HG03469 (cell line): ENCODE measurements at regions not wholly inside any gene's neighbourhood (a gene's known extent, or its start where the extent isn't known, plus 50 kb on each side); places are given as distances from the start of the nearest gene placed in this dataset.
A peak's percentile ranks its signal among the peaks of the same experiment; 100 is the strongest.

Experiments
- ATAC-seq: cut with Tn5 transposase; IDR thresholded peaks from one replicate; pipeline ENCODE4 v1.9.1; 2021; ENCODE audit warnings: mild to moderate bottlenecking, moderate library complexity, moderate number of reproducible peaks; ENCODE audit not compliant: unreplicated experiment

DNA sequence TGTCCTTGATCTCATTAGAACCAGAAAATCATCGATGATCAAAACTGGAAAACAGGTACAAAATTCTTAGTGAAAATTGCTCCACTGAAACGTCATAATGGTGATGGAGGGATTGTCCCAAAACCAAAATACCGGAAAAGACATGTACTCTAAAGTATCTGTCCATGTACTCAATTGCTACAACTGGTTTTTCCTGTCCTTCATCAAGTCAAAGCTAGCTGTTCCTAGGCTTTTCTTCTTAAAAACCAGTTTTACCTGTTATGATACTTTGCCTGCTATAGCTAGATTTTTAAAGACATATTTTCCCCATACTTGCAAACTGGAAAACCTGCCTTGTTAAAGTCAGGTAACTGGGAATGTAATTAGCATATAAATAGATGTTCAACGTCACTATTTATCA is 50.5 kb upstream of the LRRC1 start:
- no peak for ATAC-seq

DNA sequence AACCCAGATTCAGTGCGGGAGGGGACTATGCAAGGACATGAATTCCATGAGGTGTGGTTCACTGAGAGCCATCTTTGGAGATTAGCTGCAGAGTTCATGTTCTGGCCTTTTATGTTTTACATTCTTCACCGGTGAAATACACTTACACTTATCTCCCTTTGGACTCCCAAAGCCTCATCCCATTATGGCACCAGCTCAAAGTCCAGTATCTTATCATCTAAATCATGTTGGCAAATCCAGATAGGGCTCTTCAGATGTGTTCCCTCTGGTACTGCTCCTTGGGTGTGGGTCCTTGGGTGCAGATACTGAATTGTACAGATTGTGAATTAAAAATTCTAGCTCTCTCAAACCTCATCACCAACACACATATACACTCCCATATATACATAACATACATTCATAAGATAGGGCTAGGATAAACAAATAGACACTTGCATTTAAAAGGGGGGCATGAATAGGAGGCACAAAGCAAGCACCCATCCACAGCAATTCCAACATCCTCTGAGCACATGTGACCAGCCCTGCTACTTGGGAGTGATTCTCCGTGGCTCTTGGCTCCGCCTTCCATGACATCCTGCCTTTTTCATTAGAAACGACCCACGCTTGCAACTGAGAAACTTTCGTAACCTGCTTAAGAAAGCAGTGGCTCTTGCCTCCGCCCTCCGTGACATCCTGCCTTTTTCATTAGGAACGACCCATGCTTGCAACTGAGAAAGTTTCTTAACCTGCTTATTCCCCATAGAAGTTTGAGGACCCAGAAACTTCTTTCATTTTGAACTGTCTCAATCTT is 53.6 kb upstream of the LRRC1 start:
- no peak for ATAC-seq

GRCh38 chr6:53737746-53738145 is 57.1 kb upstream of the LRRC1 start:
- ATAC-seq, result no peak

DNA sequence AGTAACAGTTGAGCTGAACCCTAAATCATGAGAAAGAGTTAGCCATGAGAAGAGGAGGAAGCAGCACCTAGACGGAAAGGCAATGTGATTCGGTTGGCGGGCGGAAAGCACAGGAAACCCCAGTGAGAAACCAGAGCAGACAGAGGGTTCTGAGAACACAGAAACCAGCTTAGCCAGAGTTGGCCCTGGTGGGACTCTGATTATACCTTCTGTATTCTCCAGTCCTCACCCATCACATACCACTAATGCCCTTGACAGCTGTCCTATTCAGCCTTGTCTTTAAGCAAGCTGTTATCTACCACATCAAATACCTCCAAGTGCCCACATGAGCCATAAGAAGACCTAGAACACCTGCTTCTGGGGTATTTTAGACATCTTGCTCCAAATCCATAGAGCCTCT is 58.9 kb upstream of the LRRC1 start:
- ATAC-seq, result no peak

- ATAC-seq, result no peak
Observed at GRCh38 chr6:53734473-53735299, 60.1 kb upstream of the LRRC1 start.

DNA sequence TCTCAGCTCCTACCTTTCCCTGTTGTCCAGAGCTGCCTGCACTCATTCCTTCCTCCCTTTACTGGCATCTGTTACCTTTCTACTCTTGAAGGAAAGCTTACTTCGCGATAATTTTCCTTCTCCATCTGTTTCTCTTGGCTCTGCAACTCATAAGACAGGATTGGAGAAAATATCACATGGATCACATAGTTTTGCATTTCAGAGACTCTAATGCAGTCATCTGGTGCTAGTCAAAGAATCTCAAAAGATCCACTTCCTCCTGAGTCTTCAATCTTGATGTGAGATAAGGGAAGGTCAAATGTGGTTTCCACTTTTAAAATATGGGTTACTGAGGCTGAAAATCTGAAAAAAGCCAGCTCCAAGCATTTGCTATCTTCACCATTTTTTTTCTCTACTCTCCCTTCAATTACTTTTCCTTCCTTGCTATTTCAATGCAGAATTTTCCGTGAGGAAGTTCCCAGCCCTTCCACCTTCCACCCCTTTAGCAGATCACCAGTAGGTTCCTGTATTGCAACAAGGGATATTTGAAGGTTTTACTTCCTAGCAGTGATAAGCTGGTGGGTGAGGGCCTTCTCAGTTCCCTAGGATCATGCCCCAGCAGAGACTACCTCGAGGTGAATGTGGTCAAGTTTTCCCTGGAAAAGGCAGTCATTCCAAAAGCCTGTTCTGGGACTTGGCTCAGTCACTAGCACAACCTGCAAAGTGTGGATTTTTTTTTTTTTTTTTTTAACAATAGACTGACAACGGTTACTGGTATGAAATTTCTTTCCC is 62.8 kb upstream of the LRRC1 start:
- ATAC-seq, result no peak

DNA sequence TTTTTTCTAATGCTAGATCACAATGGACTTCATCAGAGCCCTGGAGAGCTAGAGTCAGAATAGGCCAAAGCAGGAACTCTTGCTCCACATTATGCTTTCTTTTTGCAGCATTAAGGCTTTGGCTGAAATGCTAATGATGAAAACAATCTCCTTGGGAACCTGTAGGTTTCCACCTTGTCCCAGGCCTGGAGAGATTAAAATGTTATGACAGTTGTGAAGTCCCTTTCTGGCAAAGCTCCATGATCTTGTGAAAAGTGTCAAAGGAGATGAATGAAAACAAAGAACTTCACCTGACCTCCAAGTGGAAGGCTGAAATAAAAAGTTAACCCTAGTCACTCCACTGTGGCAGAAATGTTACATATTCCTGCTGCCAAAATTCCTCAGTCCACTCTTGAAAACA is 64.0 kb upstream of the LRRC1 start:
- ATAC-seq, result no peak

DNA sequence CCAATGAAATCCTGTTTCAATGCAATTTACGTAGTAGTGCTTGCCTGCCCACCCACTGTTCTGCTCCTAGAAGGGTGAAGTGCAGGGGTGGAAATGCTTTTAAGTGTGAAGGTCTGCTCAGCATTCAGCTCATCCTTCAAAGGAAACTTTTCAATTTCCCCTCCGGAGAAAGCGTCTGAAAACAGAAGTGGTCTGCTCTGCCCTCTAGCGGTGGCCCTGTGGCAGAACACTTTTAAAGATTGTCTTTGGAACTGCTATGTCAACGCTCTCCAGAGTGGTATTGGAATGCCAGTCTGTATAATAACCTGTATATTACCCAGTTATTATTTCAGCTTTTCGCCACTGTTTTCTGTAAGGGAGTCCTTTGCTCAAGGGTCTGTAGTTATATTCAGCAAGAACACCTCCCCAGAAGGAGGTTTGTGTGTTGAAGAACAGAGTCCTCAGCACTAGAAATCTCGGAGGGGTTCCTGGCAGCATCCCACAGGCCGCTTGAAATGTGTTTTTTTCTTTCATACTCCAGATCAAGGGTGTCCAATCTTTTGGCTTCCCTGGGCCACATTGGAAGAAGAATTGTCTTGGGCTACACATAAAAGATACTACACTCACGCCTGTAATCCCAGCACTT is 63.1 kb upstream of the KLHL31 start:
- ATAC-seq, result peak; percentile 55

GRCh38 chr6:53727748-53728147 is 62.2 kb upstream of the KLHL31 start:
- ATAC-seq, result no peak

DNA sequence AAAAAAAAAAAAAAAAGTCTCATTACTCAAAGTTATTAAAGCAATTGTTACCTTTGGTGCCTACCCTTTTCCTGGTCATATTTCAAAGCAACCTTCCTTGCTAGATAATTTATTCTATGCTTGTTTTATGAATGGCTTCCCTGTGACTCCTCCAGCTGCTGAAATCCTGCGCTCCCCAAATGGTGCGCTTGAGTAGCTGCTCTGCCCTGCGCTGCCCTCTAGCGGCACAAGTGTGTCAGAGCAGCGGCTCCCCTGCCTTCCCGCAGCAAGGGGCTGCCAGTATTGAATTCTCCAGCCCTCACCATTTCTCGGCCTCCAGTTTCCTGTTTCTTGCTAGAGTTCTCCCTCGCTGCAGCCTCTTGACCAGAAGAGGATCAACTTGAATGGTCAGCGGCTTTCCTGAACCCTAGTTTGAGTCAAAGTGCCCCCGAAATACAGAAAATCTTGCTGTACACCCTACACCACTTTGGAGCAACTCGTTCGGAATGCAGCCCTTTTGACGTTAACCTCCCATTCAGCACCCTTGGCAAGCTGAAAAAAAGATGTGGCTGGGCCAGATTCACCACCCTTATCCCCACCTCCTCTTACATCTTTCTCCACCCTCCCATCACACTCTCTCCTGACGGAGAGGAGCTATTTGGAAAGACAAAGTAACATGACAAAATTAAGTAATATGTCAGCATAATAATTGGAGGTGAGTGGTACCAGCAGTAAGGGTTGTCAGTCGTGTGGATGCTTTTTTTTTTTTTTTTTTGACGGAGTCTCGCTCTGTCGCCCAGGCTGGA is 60.4 kb upstream of the KLHL31 start:
- ATAC-seq, result peak; percentile 77

DNA sequence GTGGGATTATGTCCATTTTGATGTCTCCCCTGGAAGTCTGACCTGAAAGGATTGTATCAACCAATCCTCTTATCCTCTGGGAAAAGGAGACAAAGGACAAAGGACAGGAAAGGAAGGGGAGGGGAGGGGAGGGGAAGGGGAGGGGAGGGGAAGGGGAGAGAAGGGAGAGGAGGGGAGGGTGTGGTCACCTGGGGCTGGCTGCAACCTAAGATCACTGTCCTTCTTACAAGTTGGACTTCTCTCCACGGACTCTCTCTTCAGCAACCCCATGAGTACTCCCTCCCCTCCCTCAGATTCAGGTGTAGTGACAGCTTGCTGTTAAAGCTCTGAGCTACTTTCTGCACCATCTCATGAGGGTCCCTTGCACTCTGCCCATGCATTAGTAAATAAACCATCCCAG is 58.9 kb upstream of the KLHL31 start:
- no peak for ATAC-seq

DNA sequence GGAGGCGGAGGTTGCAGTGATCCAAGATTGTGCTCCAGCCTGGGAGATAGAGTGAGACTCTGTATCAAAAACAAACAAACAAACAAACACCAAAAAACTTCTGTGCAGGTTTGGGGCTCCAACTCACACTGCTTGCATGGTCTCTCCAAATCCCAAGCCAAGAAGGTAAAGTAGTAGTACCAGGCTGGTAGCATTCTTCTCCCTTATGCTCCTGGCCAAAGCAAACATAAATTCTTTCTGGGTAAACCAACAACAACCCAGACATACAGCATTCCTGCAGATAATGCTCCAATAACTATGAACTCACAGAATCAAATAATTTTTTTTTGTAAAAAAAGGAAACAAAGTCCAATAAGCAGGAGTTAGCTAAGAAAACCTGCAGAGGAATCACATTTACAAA is 57.8 kb upstream of the KLHL31 start:
- ATAC-seq, result no peak

DNA sequence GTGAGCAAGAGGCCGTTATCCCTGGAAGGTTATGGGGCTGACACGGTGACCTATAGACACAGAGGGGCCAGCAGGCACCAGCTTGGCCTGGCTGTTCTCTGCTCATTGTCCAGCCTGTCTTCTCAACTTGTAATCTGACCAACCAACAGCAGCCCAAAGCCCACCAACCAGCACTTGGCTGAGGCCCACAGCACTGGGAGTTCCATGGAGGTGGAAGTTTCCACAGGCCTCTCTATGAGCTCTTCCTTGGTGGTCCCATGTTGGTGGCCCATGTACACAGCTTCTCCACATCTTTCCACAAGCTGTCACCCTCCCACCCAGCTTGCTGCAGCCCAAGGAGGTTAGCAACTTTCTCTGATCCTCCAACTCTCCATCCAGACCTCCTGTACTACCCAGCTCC is 56.2 kb upstream of the KLHL31 start:
- ATAC-seq, result no peak

GRCh38 chr6:53718597-53719460 is 53.3 kb upstream of the KLHL31 start:
- peak; percentile 96 for ATAC-seq

- no peak for ATAC-seq
Observed at GRCh38 chr6:53717566-53717965, 52.0 kb upstream of the KLHL31 start.

GRCh38 chr6:53715434-53715833 is 49.9 kb upstream of the KLHL31 start:
- no peak for ATAC-seq
